H1 (cell line): ENCODE measurements at regions not wholly inside any gene's neighbourhood (a gene's known extent, or its start where the extent isn't known, plus 50 kb on each side); places are given as distances from the start of the nearest gene placed in this dataset.

Experiments
- CTCF ChIA-PET: fragments of 300-600 bp; sonication (Branson Sonifier 250); formaldehyde crosslinking; loops from one replicate; lab custom pipeline; 2021; ENCODE audit not compliant: partially characterized antibody; lab: Charles Lee
- POLR2A ChIA-PET: fragments of 300-600 bp; sonication (Branson Sonifier 250); formaldehyde crosslinking; loops from one replicate; lab custom pipeline; 2021; ENCODE audit warnings: inconsistent platforms; ENCODE audit not compliant: partially characterized antibody; lab: Charles Lee
- DNase-seq, 2 experiments: peaks; one replicate each; pipeline versions ENCODE4 v3.0.0 to v3.0.0-alpha.2; 2010 to 2022; ENCODE audit warnings: low spot score in 2 of 2, low read depth in 1 of 2, mixed read lengths in 1 of 2
- FAIRE-seq: peaks from 2 replicates; lab custom pipeline; 2011; peaks lifted over from hg19 to GRCh38; lab: Jason Lieb, UNC
- H2AFZ ChIP-seq: 2 replicates; pipeline ENCODE4 v1.8.1; 2012; ENCODE audit warnings: low read length, inconsistent platforms
- H2AK5ac ChIP-seq: 2 replicates; pipeline ENCODE4 v1.6.1; 2013; ENCODE audit warnings: low read depth, low read length
- H2BK120ac ChIP-seq: replicated peaks from 2 replicates; pipeline ENCODE3; 2013; ENCODE audit warnings: low read depth, low read length, inconsistent platforms
- H2BK12ac ChIP-seq: 2 replicates; pipeline ENCODE4 v1.6.1; 2013; ENCODE audit warnings: low read depth, low read length
- H2BK15ac ChIP-seq: 2 replicates; pipeline ENCODE4 v1.6.1; 2013; ENCODE audit warnings: low read length
- H2BK20ac ChIP-seq: 2 replicates; pipeline ENCODE4 v1.6.1; 2013; ENCODE audit warnings: low read length
- H2BK5ac ChIP-seq: 2 replicates; pipeline ENCODE4 v1.6.1; 2013; ENCODE audit warnings: low read depth, low read length
- H3K14ac ChIP-seq: 2 replicates; pipeline ENCODE4 v1.6.1; 2013; ENCODE audit warnings: inconsistent platforms; ENCODE audit not compliant: insufficient read length
- H3K18ac ChIP-seq: 2 replicates; pipeline ENCODE4 v1.6.1; 2013; ENCODE audit warnings: low read length; ENCODE audit errors: extremely low read depth
- H3K23ac ChIP-seq: 2 replicates; pipeline ENCODE4 v1.6.1; 2013; ENCODE audit warnings: inconsistent platforms; ENCODE audit not compliant: insufficient read length
- H3K23me2 ChIP-seq: 2 replicates; pipeline ENCODE4 v1.6.1; 2013; ENCODE audit warnings: low read depth, low read length
- H3K27ac ChIP-seq: 2 replicates; pipeline ENCODE4 v1.6.1; 2011; ENCODE audit warnings: low read depth, low read length, inconsistent platforms
- H3K27me3 ChIP-seq, 4 experiments: replicated peaks in 1 of 4; 1 replicate in 1 of 4; 2 replicates in 3 of 4; pipeline versions ENCODE4 v1.6.1 to v1.8.1; 2011 to 2013; ENCODE audit warnings: low read length in 3 of 4, mild to moderate bottlenecking in 3 of 4, inconsistent platforms in 2 of 4, mixed read lengths in 2 of 4, moderate library complexity in 1 of 4; ENCODE audit not compliant: control insufficient read depth in 3 of 4, insufficient read depth in 3 of 4; ENCODE audit errors: extremely low read depth in 1 of 4
- H3K36me3 ChIP-seq, 4 experiments: 2 replicates each; pipeline versions ENCODE4 v1.6.1 to v1.8.1; 2011 to 2013; ENCODE audit warnings: mild to moderate bottlenecking in 4 of 4, low read length in 3 of 4, moderate library complexity in 2 of 4, control low read depth in 1 of 4, inconsistent platforms in 1 of 4; ENCODE audit not compliant: insufficient read depth in 4 of 4, control insufficient read depth in 2 of 4
- H3K4ac ChIP-seq: replicated peaks from 2 replicates; pipeline ENCODE3; 2013; ENCODE audit warnings: low read length, low read depth, mixed read lengths, inconsistent platforms; ENCODE audit not compliant: insufficient read length
- H3K4me1 ChIP-seq, 4 experiments: replicated peaks in 1 of 4; 1 replicate in 1 of 4; 2 replicates in 3 of 4; pipeline versions ENCODE4 v1.6.1 to v1.8.1; 2011 to 2013; ENCODE audit warnings: low read length in 3 of 4, inconsistent platforms in 2 of 4, mixed read lengths in 1 of 4; ENCODE audit not compliant: insufficient read depth in 4 of 4, control insufficient read depth in 3 of 4
- H3K4me2 ChIP-seq, 2 experiments: 2 replicates each; pipeline versions ENCODE4 v1.6.1 to v1.8.1; 2011 to 2013; ENCODE audit warnings: low read depth in 2 of 2, low read length in 2 of 2, control low read depth in 1 of 2, inconsistent platforms in 1 of 2, mild to moderate bottlenecking in 1 of 2; ENCODE audit not compliant: insufficient read depth in 1 of 2
- H3K4me3 ChIP-seq, 4 experiments: fragments of 200-600, 300-600 bp in 1 of 4; sonication (generic), shearing (Covaris generic), sonication (Bioruptor Twin) in 1 of 4; 2 replicates each; pipeline versions ENCODE4 v1.5.1 to v1.8.1; 2011 to 2016; ENCODE audit warnings: low read length in 4 of 4, low read depth in 3 of 4, control low read depth in 2 of 4, inconsistent platforms in 2 of 4, mild to moderate bottlenecking in 2 of 4, mixed read lengths in 1 of 4, moderate library complexity in 1 of 4; ENCODE audit not compliant: insufficient read depth in 2 of 4; ENCODE audit errors: extremely low read depth in 1 of 4
- H3K56ac ChIP-seq: replicated peaks from 2 replicates; pipeline ENCODE3; 2013; ENCODE audit warnings: low read depth, mild to moderate bottlenecking, mixed read lengths, low read length, inconsistent platforms; ENCODE audit not compliant: insufficient read length
- H3K79me1 ChIP-seq: 2 replicates; pipeline ENCODE4 v1.6.1; 2013; ENCODE audit warnings: low read depth, low read length, control low read depth
- H3K79me2 ChIP-seq, 2 experiments: 2 replicates each; pipeline versions ENCODE4 v1.6.1 to v1.8.1; 2012 to 2013; ENCODE audit warnings: low read length in 2 of 2, mild to moderate bottlenecking in 2 of 2, inconsistent platforms in 1 of 2; ENCODE audit not compliant: insufficient read depth in 2 of 2, control insufficient read depth in 1 of 2
- H3K9ac ChIP-seq, 4 experiments: replicated peaks in 1 of 4; 1 replicate in 1 of 4; 2 replicates in 3 of 4; pipeline versions ENCODE4 v1.6.1 to v1.8.1; 2011 to 2013; ENCODE audit warnings: low read depth in 3 of 4, low read length in 3 of 4, control low read depth in 2 of 4, mild to moderate bottlenecking in 2 of 4, moderate library complexity in 2 of 4, inconsistent platforms in 1 of 4; ENCODE audit errors: extremely low read depth in 1 of 4
- H3K9me3 ChIP-seq, 2 experiments: 2 replicates each; pipeline versions ENCODE4 v1.6.1 to v1.8.1; 2012 to 2013; ENCODE audit warnings: mild to moderate bottlenecking in 2 of 2, moderate library complexity in 2 of 2, control low read depth in 1 of 2, inconsistent platforms in 1 of 2, low read depth in 1 of 2, low read length in 1 of 2, mixed read lengths in 1 of 2; ENCODE audit not compliant: insufficient read depth in 2 of 2
- H4K20me1 ChIP-seq, 2 experiments: replicated peaks in 1 of 2; 2 replicates each; pipeline versions ENCODE3 to v1.8.1; 2011 to 2013; ENCODE audit warnings: inconsistent platforms in 2 of 2, low read length in 2 of 2, mild to moderate bottlenecking in 1 of 2; ENCODE audit not compliant: insufficient read depth in 2 of 2, control insufficient read depth in 1 of 2
- H4K5ac ChIP-seq: 2 replicates; pipeline ENCODE4 v1.6.1; 2013; ENCODE audit warnings: low read length, low read depth, mixed read lengths, inconsistent platforms; ENCODE audit not compliant: insufficient read length
- H4K8ac ChIP-seq: 2 replicates; pipeline ENCODE4 v1.8.0; 2013; ENCODE audit warnings: mild to moderate bottlenecking, moderate library complexity, low read length, inconsistent platforms; ENCODE audit not compliant: insufficient read depth; ENCODE audit errors: extremely low read depth
- H4K91ac ChIP-seq: replicated peaks from 2 replicates; pipeline ENCODE3; 2013; ENCODE audit warnings: low read length, mixed read lengths, inconsistent platforms; ENCODE audit not compliant: insufficient read length
- KDM1A ChIP-seq: fragments of 200-600, 300-600 bp; sonication (generic); IDR thresholded peaks from 2 replicates; pipeline ENCODE4 v1.7.1; 2016; ENCODE audit warnings: mild to moderate bottlenecking, low read length, borderline replicate concordance
- NRF1 ChIP-seq: IDR thresholded peaks from 2 replicates; pipeline ENCODE4 v1.6.1; 2011; ENCODE audit warnings: mild to moderate bottlenecking, low read depth, low read length, improper control_type of control experiment
- WGBS, 2 experiments: shearing (Covaris generic) in 1 of 2; methylation state at CpG; one replicate each; pipeline versions ENCODE4 v1.1.6 to v1.1.7; 2013 to 2015; ENCODE audit warnings: low lambda C conversion rate in 2 of 2, mixed read lengths in 2 of 2, inconsistent platforms in 1 of 2, low coverage in 1 of 2, missing lambda C conversion rate in 1 of 2; ENCODE audit not compliant: insufficient replicate concordance in 2 of 2, insufficient coverage in 1 of 2, insufficient read length in 1 of 2; ENCODE audit errors: extremely low coverage in 1 of 2, missing lambda C conversion rate in 1 of 2; 5-methylcytosine and 5-hydroxymethylcytosine counted together

GRCh38 chr22:47592791-47593190, 830.3 kb downstream of the TBC1D22A start:
- Histone ChIP-seq H4K5ac (no peak overlapping the region), H4K8ac (no peak overlapping the region), H3K4me3 (no peak overlapping the region), H2BK20ac (no peak overlapping the region), H2AFZ (no peak overlapping the region), H3K79me2 (no peaks in the 10 kb centered on the region), H3K27me3 (no peaks in the 10 kb centered on the region), H3K14ac (no peak overlapping the region), H3K36me3 (no peaks in the 10 kb centered on the region), H3K56ac (no peak overlapping the region), H3K23me2 (no peaks in the 10 kb centered on the region), H2BK15ac (no peak overlapping the region), H3K18ac (no peak overlapping the region), H2BK120ac (no peak overlapping the region), H3K4ac (no peak overlapping the region), H3K9ac (no peak overlapping the region), H3K27ac (no peak overlapping the region), H4K20me1 (no peaks in the 10 kb centered on the region), H3K9me3 (peaks cover 67 to 87% of the 10 kb centered on the region in 2 experiments), H3K4me1 (no peaks in the 10 kb centered on the region), H3K79me1 (no peaks in the 10 kb centered on the region), H2BK12ac (no peak overlapping the region), H3K23ac (no peak overlapping the region), H2AK5ac (no peak overlapping the region), H4K91ac (no peak overlapping the region), H2BK5ac (no peak overlapping the region), H3K4me2 (no peak overlapping the region)
- ChIA-PET CTCF (no interaction called here), POLR2A (no interaction called here)
- FAIRE-seq, result no peak
- no peak for DNase-seq
- WGBS, 2 experiments, result 74% methylated on average over 9 of the region's 9 CpGs; no CpG with 5 or more reads in 1 of the 2 experiments
- TF ChIP-seq KDM1A, result no peak
- TF ChIP-seq NRF1, result no peak
